HFFc6 (cell line): ENCODE measurements at regions not wholly inside any gene's neighbourhood (a gene's known extent, or its start where the extent isn't known, plus 50 kb on each side); places are given as distances from the start of the nearest gene placed in this dataset.

Experiments
- DNase-seq: peaks from one replicate; pipeline ENCODE4 v3.0.0-alpha.2; 2018
- H3K27ac Mint-ChIP-seq: 2 replicates; pipeline ENCODE4 v1.8.0; 2020; ENCODE audit warnings: mild to moderate bottlenecking, mixed read lengths
- H3K27me3 Mint-ChIP-seq: 2 replicates; pipeline ENCODE4 v1.8.0; 2021; ENCODE audit warnings: mild to moderate bottlenecking, moderate library complexity, mixed read lengths; ENCODE audit not compliant: insufficient read depth
- H3K36me3 Mint-ChIP-seq: 2 replicates; pipeline ENCODE4 v1.8.0; 2021; ENCODE audit warnings: low read depth, mixed read lengths
- H3K4me1 Mint-ChIP-seq: 2 replicates; pipeline ENCODE4 v1.8.0; 2020; ENCODE audit warnings: low read depth, mixed read lengths
- H3K4me3 Mint-ChIP-seq: 2 replicates; pipeline ENCODE4 v1.8.0; 2020; ENCODE audit warnings: mild to moderate bottlenecking, moderate library complexity, mixed read lengths
- H3K9me3 Mint-ChIP-seq: 2 replicates; pipeline ENCODE4 v1.8.0; 2020; ENCODE audit warnings: mild to moderate bottlenecking, mixed read lengths
- CTCF ChIP-seq: fragments of 200-600 bp; sonication (generic); IDR thresholded peaks from 2 replicates; pipeline ENCODE4 v1.5.0; 2021; ENCODE audit warnings: antibody characterized with exemption, mild to moderate bottlenecking

GRCh38 chr1:201728731-201729130 lies 100.2 kb upstream of the IPO9 start:
- DNase-seq: no peak
- Mint-ChIP-seq H3K4me3 (no peak overlapping the region), H3K27ac (no peak overlapping the region), H3K9me3 (no peaks in the 10 kb centered on the region), H3K4me1 (peaks cover 72% of the 10 kb centered on the region), H3K36me3 (peaks cover 30% of the 10 kb centered on the region), H3K27me3 (peaks cover 5% of the 10 kb centered on the region)
- TF ChIP-seq CTCF: no peak

GRCh38 chr1:201729973-201730608 lies 98.9 kb upstream of the IPO9 start:
- no peak for TF ChIP-seq CTCF
- Mint-ChIP-seq H3K4me3 (no peak overlapping the region), H3K27ac (peak overlapping the region; percentile 29), H3K27me3 (peaks cover 5% of the 10 kb centered on the region), H3K4me1 (peaks cover 67% of the 10 kb centered on the region), H3K9me3 (no peaks in the 10 kb centered on the region), H3K36me3 (peaks cover 35% of the 10 kb centered on the region)
- no peak for DNase-seq

GRCh38 chr1:201730611-201731010 lies 98.3 kb upstream of the IPO9 start:
- no peaks in the 10 kb centered on the region for H3K9me3 Mint-ChIP-seq
- H3K4me1 Mint-ChIP-seq: peaks cover 69% of the 10 kb centered on the region
- no peak overlapping the region; the same call in 1 of the 2 replicates for H3K4me3 Mint-ChIP-seq

GRCh38 chr1:201731142-201731541 lies 97.8 kb upstream of the IPO9 start:
- Mint-ChIP-seq H3K4me3 (no peak overlapping the region), H3K27ac (peak overlapping the region; percentile 29; the same call in 1 of the 2 replicates), H3K27me3 (peaks cover 5% of the 10 kb centered on the region), H3K9me3 (no peaks in the 10 kb centered on the region), H3K4me1 (peaks cover 74% of the 10 kb centered on the region), H3K36me3 (peaks cover 35% of the 10 kb centered on the region)
- TF ChIP-seq CTCF: no peak
- no peak for DNase-seq

More at GRCh38 chr1:201730611-201731010, 98.3 kb upstream of the IPO9 start:
- DNase-seq: no peak
- peak overlapping the region; percentile 29 for H3K27ac Mint-ChIP-seq
- peaks cover 5% of the 10 kb centered on the region for H3K27me3 Mint-ChIP-seq
- H3K36me3 Mint-ChIP-seq: peaks cover 35% of the 10 kb centered on the region
- no peak for TF ChIP-seq CTCF

- no peak overlapping the region for H3K4me3 Mint-ChIP-seq
- peaks cover 6% of the 10 kb centered on the region for H3K27me3 Mint-ChIP-seq
- no peak for DNase-seq
- peaks cover 34% of the 10 kb centered on the region for H3K36me3 Mint-ChIP-seq
- H3K27ac Mint-ChIP-seq: peak overlapping the region; percentile 45
- no peaks in the 10 kb centered on the region for H3K9me3 Mint-ChIP-seq
- TF ChIP-seq CTCF: no peak
- H3K4me1 Mint-ChIP-seq: peaks cover 75% of the 10 kb centered on the region
Observed at GRCh38 chr1:201731592-201731991, 97.4 kb upstream of the IPO9 start.
